Loucy (cell line): ENCODE measurements at regions not wholly inside any gene's neighbourhood (a gene's known extent, or its start where the extent isn't known, plus 50 kb on each side); places are given as distances from the start of the nearest gene placed in this dataset.

Experiments used
- H2AFZ ChIP-seq: fragments of 200-600 bp; sonication (generic); 2 replicates; pipeline ENCODE4 v1.6.0; 2016; ENCODE audit warnings: antibody characterized with exemption, mild to moderate bottlenecking, low read length, moderate library complexity
- H3F3A ChIP-seq: fragments of 200-600 bp; 2 replicates; pipeline ENCODE4 v1.6.0; 2016; ENCODE audit warnings: antibody characterized with exemption, low read depth, mild to moderate bottlenecking
- H3K27me3 ChIP-seq: fragments of 200-600 bp; sonication (generic); 2 replicates; pipeline ENCODE4 v1.6.1; 2014; ENCODE audit warnings: low read length, mild to moderate bottlenecking; ENCODE audit not compliant: insufficient read depth, poor library complexity, severe bottlenecking
- H3K36me3 ChIP-seq: fragments of 200-600 bp; sonication (generic); 2 replicates; pipeline ENCODE4 v1.6.1; 2016; ENCODE audit warnings: low read length; ENCODE audit not compliant: insufficient read depth
- H3K4me1 ChIP-seq: fragments of 200-600 bp; sonication (generic); 2 replicates; pipeline ENCODE4 v1.5.1; 2014; ENCODE audit warnings: low read length, mild to moderate bottlenecking; ENCODE audit not compliant: insufficient read depth, poor library complexity, severe bottlenecking
- H3K4me2 ChIP-seq: fragments of 200-600 bp; sonication (generic); 2 replicates; pipeline ENCODE4 v1.6.0; 2014; ENCODE audit warnings: antibody characterized with exemption, low read length, low read depth, mild to moderate bottlenecking; ENCODE audit not compliant: poor library complexity, severe bottlenecking
- H3K4me3 ChIP-seq: fragments of 200-600 bp; sonication (generic); 2 replicates; pipeline ENCODE4 v1.5.1; 2014; ENCODE audit warnings: low read length, mild to moderate bottlenecking, mixed read lengths; ENCODE audit not compliant: poor library complexity, severe bottlenecking
- H3K79me2 ChIP-seq: fragments of 200-600 bp; sonication (generic); 2 replicates; pipeline ENCODE4 v1.6.1; 2014; ENCODE audit warnings: low read length; ENCODE audit not compliant: insufficient read depth
- H3K9ac ChIP-seq: fragments of 200-600 bp; sonication (generic); 2 replicates; pipeline ENCODE4 v1.6.0; 2014; ENCODE audit warnings: mild to moderate bottlenecking, low read depth, low read length, moderate library complexity; ENCODE audit not compliant: poor library complexity, severe bottlenecking
- H3K9me2 ChIP-seq: fragments of 200-600 bp; sonication (generic); replicated peaks from 2 replicates; pipeline ENCODE4 v1.6.1; 2016; ENCODE audit warnings: low read depth, low read length, mixed read lengths
- H3K9me3 ChIP-seq: fragments of 200-600 bp; sonication (generic); 2 replicates; pipeline ENCODE4 v1.6.1; 2014; ENCODE audit warnings: mild to moderate bottlenecking, antibody characterized with exemption, low read length, low read depth; ENCODE audit not compliant: insufficient read depth
- H4K20me1 ChIP-seq: fragments of 200-600 bp; sonication (generic); 2 replicates; pipeline ENCODE4 v1.6.0; 2014; ENCODE audit warnings: antibody characterized with exemption, low read length, mild to moderate bottlenecking; ENCODE audit not compliant: insufficient read depth, poor library complexity, severe bottlenecking
- EZH2phosphoT487 ChIP-seq: fragments of 200-600 bp; IDR thresholded peaks from 2 replicates; pipeline ENCODE4 v1.6.1; 2018; ENCODE audit warnings: antibody characterized with exemption, mild to moderate bottlenecking, moderate library complexity, borderline replicate concordance
- TF ChIP-seq, protein P1 (sequence below): fragments of 200-600 bp; sonication (generic); conservative IDR thresholded peaks from 2 replicates; pipeline ENCODE4 v1.5.1; 2014; ENCODE audit warnings: mild to moderate bottlenecking, antibody characterized with exemption, low read length

DNA sequence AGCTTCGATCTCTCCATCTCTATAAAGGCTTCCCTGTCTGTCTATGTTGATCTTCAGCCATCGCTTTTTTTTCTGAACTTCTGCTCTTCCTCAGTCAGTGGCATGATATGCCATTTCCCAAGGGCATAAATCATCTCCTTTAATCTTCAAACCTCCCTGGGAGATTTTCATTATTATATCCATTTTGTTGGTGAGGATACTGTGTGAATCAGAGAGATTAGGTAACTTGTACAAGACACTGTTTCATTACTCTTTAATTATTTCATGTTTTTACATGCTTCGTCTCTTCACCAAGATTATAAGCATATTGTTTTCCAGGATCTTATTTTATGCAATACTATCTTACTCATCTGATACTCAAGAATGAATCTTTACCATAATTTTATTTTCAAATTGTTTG, 124.8 kb upstream of the ATP11B start:
- H3K79me2 ChIP-seq: no peaks in the 10 kb centered on the region
- no peaks in the 10 kb centered on the region for H3K36me3 ChIP-seq
- H3K9me2 ChIP-seq: no peaks in the 10 kb centered on the region
- no peak overlapping the region for H3K4me3 ChIP-seq
- H3K4me2 ChIP-seq: no peak overlapping the region
- no peak overlapping the region for H3K9ac ChIP-seq
- TF ChIP-seq, protein P1, sequence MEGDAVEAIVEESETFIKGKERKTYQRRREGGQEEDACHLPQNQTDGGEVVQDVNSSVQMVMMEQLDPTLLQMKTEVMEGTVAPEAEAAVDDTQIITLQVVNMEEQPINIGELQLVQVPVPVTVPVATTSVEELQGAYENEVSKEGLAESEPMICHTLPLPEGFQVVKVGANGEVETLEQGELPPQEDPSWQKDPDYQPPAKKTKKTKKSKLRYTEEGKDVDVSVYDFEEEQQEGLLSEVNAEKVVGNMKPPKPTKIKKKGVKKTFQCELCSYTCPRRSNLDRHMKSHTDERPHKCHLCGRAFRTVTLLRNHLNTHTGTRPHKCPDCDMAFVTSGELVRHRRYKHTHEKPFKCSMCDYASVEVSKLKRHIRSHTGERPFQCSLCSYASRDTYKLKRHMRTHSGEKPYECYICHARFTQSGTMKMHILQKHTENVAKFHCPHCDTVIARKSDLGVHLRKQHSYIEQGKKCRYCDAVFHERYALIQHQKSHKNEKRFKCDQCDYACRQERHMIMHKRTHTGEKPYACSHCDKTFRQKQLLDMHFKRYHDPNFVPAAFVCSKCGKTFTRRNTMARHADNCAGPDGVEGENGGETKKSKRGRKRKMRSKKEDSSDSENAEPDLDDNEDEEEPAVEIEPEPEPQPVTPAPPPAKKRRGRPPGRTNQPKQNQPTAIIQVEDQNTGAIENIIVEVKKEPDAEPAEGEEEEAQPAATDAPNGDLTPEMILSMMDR: no peak
- no peak for TF ChIP-seq EZH2phosphoT487
- H4K20me1 ChIP-seq: no peaks in the 10 kb centered on the region
- no peaks in the 10 kb centered on the region for H3K4me1 ChIP-seq
- no peaks in the 10 kb centered on the region for H3F3A ChIP-seq
- H3K9me3 ChIP-seq: no peaks in the 10 kb centered on the region
- no peak overlapping the region for H2AFZ ChIP-seq
- H3K27me3 ChIP-seq: peaks cover 9% of the 10 kb centered on the region

DNA sequence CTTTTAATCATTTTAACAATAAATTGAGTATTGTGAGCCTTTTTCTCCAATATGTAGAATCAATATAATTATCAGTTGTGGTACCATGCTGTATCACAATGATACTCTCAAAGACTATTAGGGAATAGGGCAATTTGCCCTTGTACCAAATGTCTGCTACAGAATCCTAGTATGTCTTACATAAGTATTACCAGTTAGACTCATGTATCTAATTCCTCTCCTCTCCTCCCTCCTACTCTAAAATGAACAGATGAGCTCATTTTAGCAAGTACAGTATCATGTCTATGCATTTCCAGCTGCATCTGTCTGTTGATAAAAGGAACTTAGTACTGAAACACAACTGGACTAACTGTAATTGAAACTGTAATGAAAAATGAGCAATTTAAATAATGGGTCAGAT, 124.3 kb upstream of the ATP11B start:
- Histone ChIP-seq H3K27me3 (peaks cover 9% of the 10 kb centered on the region), H3K4me2 (no peak overlapping the region), H4K20me1 (no peaks in the 10 kb centered on the region), H3K9me3 (no peaks in the 10 kb centered on the region), H3K9me2 (no peaks in the 10 kb centered on the region), H3K79me2 (no peaks in the 10 kb centered on the region), H3K36me3 (no peaks in the 10 kb centered on the region), H3F3A (no peaks in the 10 kb centered on the region), H3K9ac (no peak overlapping the region), H3K4me1 (no peaks in the 10 kb centered on the region), H3K4me3 (no peak overlapping the region), H2AFZ (no peak overlapping the region)
- TF ChIP-seq EZH2phosphoT487: no peak
- TF ChIP-seq, protein P1: no peak

DNA sequence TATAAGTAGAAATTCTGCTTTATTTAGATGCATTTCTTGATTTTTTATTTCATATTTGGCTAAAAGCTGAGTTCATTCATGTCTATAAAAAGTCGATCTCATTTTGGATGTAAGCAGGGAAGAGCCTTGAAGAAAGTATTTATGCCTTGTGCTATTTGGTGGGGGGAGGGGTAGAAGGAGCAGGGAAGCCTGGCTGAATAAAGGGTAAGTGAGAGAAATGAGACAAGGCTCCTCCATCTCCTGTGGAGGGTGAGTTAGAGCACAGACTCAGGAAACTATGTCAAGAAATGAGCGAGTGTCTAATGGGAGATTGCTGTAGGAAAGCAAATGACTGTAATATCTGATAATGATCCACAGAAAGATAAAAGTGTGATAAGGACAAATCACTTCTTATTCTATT, 121.8 kb upstream of the ATP11B start:
- TF ChIP-seq EZH2phosphoT487: no peak
- TF ChIP-seq, protein P1: no peak
- no peak overlapping the region for H3K4me2 ChIP-seq
- no peaks in the 10 kb centered on the region for H3K9me3 ChIP-seq
- no peak overlapping the region for H2AFZ ChIP-seq
- no peaks in the 10 kb centered on the region for H3F3A ChIP-seq
- H4K20me1 ChIP-seq: no peaks in the 10 kb centered on the region
- no peaks in the 10 kb centered on the region for H3K9me2 ChIP-seq
- H3K27me3 ChIP-seq: peaks cover 9% of the 10 kb centered on the region
- no peaks in the 10 kb centered on the region for H3K79me2 ChIP-seq
- no peak overlapping the region for H3K4me3 ChIP-seq
- no peaks in the 10 kb centered on the region for H3K36me3 ChIP-seq
- H3K4me1 ChIP-seq: no peaks in the 10 kb centered on the region
- H3K9ac ChIP-seq: no peak overlapping the region
